GM12878 (cell line): ENCODE measurements at regions not wholly inside any gene's neighbourhood (a gene's known extent, or its start where the extent isn't known, plus 50 kb on each side); places are given as distances from the start of the nearest gene placed in this dataset.

Experiments used
- ATAC-seq: fragments of 200-7000 bp; cut with Tn5 transposase; 3 replicates; pipeline ENCODE4 v1.9.1; 2020; ENCODE audit warnings: mild to moderate bottlenecking, moderate library complexity
- BruUV-seq: library from RNA; stranded (reverse); fragments of 400-500 nt; replicated peaks from 2 replicates; lab custom pipeline; 2021; lab: Mats Ljungman, UMichigan
- CTCF ChIA-PET: fragments of 300-600 bp; sonication (Branson Sonifier 250); formaldehyde crosslinking; extraction: SDS; loops from one replicate; lab custom pipeline; 2021; ENCODE audit warnings: inconsistent platforms; lab: Yijun Ruan, JAX
- POLR2A ChIA-PET: fragments of 350-600 bp; formaldehyde crosslinking; extraction: SDS; loops from one replicate; lab custom pipeline; 2021; ENCODE audit warnings: inconsistent platforms; lab: Charles Lee
- RAD21 ChIA-PET: fragments of 300-600 bp; sonication (Branson Sonifier 250); formaldehyde crosslinking; loops from one replicate; lab custom pipeline; 2023; ENCODE audit warnings: antibody characterized with exemption; ENCODE audit not compliant: unreplicated experiment; lab: Charles Lee
- SMC1A ChIA-PET: fragments of 300-600 bp; sonication (Branson Sonifier 250); formaldehyde crosslinking; loops from one replicate; lab custom pipeline; 2023; ENCODE audit not compliant: unreplicated experiment, uncharacterized antibody; lab: Charles Lee
- DNase-seq: peaks from one replicate; pipeline ENCODE4 v3.0.0-alpha.2; 2011; ENCODE audit warnings: low read depth, low spot score
- FAIRE-seq: peaks from 3 replicates; lab custom pipeline; 2011; peaks lifted over from hg19 to GRCh38; lab: Jason Lieb, UNC
- H2AFZ ChIP-seq: 2 replicates; pipeline ENCODE4 v1.6.0; 2011; ENCODE audit warnings: low read depth, low read length, control low read depth; ENCODE audit not compliant: control insufficient read depth
- H3K27ac ChIP-seq: 2 replicates; pipeline ENCODE4 v1.5.1; 2011; ENCODE audit warnings: control low read depth; ENCODE audit not compliant: control insufficient read depth, insufficient read depth
- H3K27me3 ChIP-seq, 2 experiments: replicated peaks in 1 of 2; 2 replicates each; pipeline versions ENCODE4 v1.6.0 to v1.6.1; 2011; ENCODE audit warnings: low read length in 1 of 2; ENCODE audit not compliant: control insufficient read depth in 2 of 2, insufficient read depth in 2 of 2
- H3K36me3 ChIP-seq, 2 experiments: 2 replicates each; pipeline ENCODE4 v1.5.1; 2011; ENCODE audit warnings: low read length in 1 of 2; ENCODE audit not compliant: control insufficient read depth in 2 of 2, insufficient read depth in 2 of 2
- H3K4me1 ChIP-seq: 2 replicates; pipeline ENCODE4 v1.6.1; 2011; ENCODE audit warnings: mild to moderate bottlenecking, low read length, moderate library complexity, mixed read lengths; ENCODE audit not compliant: control insufficient read depth, insufficient read depth
- H3K4me2 ChIP-seq: 2 replicates; pipeline ENCODE4 v1.6.0; 2011; ENCODE audit warnings: control low read depth; ENCODE audit not compliant: control insufficient read depth, insufficient read depth
- H3K4me3 ChIP-seq: fragments of 200-600 bp; sonication (generic); 2 replicates; pipeline ENCODE4 v1.5.1; 2016
- H3K79me2 ChIP-seq: 2 replicates; pipeline ENCODE4 v1.6.0; 2011; ENCODE audit warnings: low read length; ENCODE audit not compliant: control insufficient read depth, insufficient read depth
- H3K9ac ChIP-seq: 2 replicates; pipeline ENCODE4 v1.8.0; 2011; ENCODE audit warnings: low read length, control low read depth, mixed read lengths; ENCODE audit not compliant: control insufficient read depth, insufficient read depth
- H3K9me3 ChIP-seq: replicated peaks from 3 replicates; pipeline ENCODE4 v1.5.1; 2011; ENCODE audit warnings: mild to moderate bottlenecking, low read length; ENCODE audit not compliant: control insufficient read depth, insufficient read depth
- H4K20me1 ChIP-seq: 2 replicates; pipeline ENCODE4 v1.6.0; 2011; ENCODE audit not compliant: control insufficient read depth, insufficient read depth
- ATF3 ChIP-seq: IDR thresholded peaks from 2 replicates; pipeline ENCODE4 v1.6.1; 2011; ENCODE audit warnings: low read depth, mild to moderate bottlenecking, low read length, moderate library complexity, borderline replicate concordance; ENCODE audit errors: extremely low read depth
- BHLHE40 ChIP-seq, 2 experiments: fragments of 450-650 bp in 1 of 2; IDR thresholded peaks; 2 replicates each; pipeline ENCODE4 v1.6.1; 2011 to 2017; ENCODE audit warnings: low read depth in 2 of 2, borderline replicate concordance in 1 of 2, improper control_type of control experiment in 1 of 2, low read length in 1 of 2, mild to moderate bottlenecking in 1 of 2
- EZH2 ChIP-seq: IDR thresholded peaks from 2 replicates; pipeline ENCODE4 v1.6.1; 2012; ENCODE audit warnings: low read depth, mild to moderate bottlenecking, control low read depth, inconsistent platforms, low read length, borderline replicate concordance; ENCODE audit not compliant: control insufficient read depth
- FOXM1 ChIP-seq: IDR thresholded peaks from 2 replicates; pipeline ENCODE4 v1.6.1; 2012; ENCODE audit warnings: low read depth, mild to moderate bottlenecking, inconsistent platforms, low read length, moderate library complexity
- MTA3 ChIP-seq: IDR thresholded peaks from 2 replicates; pipeline ENCODE4 v1.6.1; 2012; ENCODE audit warnings: low read length, inconsistent platforms, borderline replicate concordance
- PAX5 ChIP-seq: IDR thresholded peaks from 2 replicates; pipeline ENCODE4 v1.6.1; 2011; ENCODE audit warnings: low read depth, low read length, borderline replicate concordance
- POLR2AphosphoS5 ChIP-seq: IDR thresholded peaks from 2 replicates; pipeline ENCODE4 v1.6.1; 2011; ENCODE audit warnings: mild to moderate bottlenecking, low read length, inconsistent platforms
- RCOR1 ChIP-seq: conservative IDR thresholded peaks from 2 replicates; pipeline ENCODE4 v1.6.1; 2012; ENCODE audit warnings: low read depth, low read length, improper control_type of control experiment
- RELA ChIP-seq: fragments of 450-650 bp; IDR thresholded peaks from 2 replicates; pipeline ENCODE4 v1.8.0; 2014; ENCODE audit warnings: borderline replicate concordance; ENCODE audit not compliant: partially characterized antibody
- SMC3 ChIP-seq: IDR thresholded peaks from 2 replicates; pipeline ENCODE4 v1.6.1; 2011; ENCODE audit warnings: low read length, improper control_type of control experiment, borderline replicate concordance
- ZNF384 ChIP-seq: IDR thresholded peaks from 2 replicates; pipeline ENCODE4 v1.6.1; 2012; ENCODE audit warnings: low read depth, mild to moderate bottlenecking, low read length, improper control_type of control experiment, borderline replicate concordance
- WGBS: methylation state at CpG from one replicate; pipeline ENCODE4 v1.1.6; 2016; ENCODE audit warnings: low lambda C conversion rate; ENCODE audit not compliant: insufficient replicate concordance, insufficient coverage; ENCODE audit errors: missing lambda C conversion rate; 5-methylcytosine and 5-hydroxymethylcytosine counted together
- in situ Hi-C: fragments of 300-500 bp; cut with MboI; formaldehyde crosslinking; loops from 9 replicates; pipeline ENCODE4 v1.14.3; 2018; ENCODE audit warnings: mixed read lengths
- intact Hi-C: fragments of 100-400 bp; cut with micrococcal nuclease; formaldehyde crosslinking; loops from one replicate; pipeline ENCODE4 v1.14.2; 2022; ENCODE audit not compliant: unreplicated experiment
- TF ChIP-seq, protein P1 (sequence below): fragments of 450-650 bp; IDR thresholded peaks from 2 replicates; pipeline ENCODE4 v1.6.1; 2017; ENCODE audit warnings: mild to moderate bottlenecking
- TF ChIP-seq, protein P2 (sequence below), 3 experiments: IDR thresholded peaks in 2 of 3; conservative IDR thresholded peaks in 1 of 3; 2 replicates each; pipeline ENCODE4 v1.5.1; 2011; ENCODE audit warnings: low read depth in 3 of 3, low read length in 3 of 3, mild to moderate bottlenecking in 3 of 3, control low read depth in 2 of 3, moderate library complexity in 2 of 3, inconsistent platforms in 1 of 3, mixed read lengths in 1 of 3; ENCODE audit not compliant: control insufficient read depth in 2 of 3, insufficient read depth in 1 of 3; ENCODE audit errors: extremely low read depth in 1 of 3
- TF ChIP-seq, protein P3 (sequence below): fragments of 450-650 bp; IDR thresholded peaks from 2 replicates; pipeline ENCODE4 v1.6.1; 2016; ENCODE audit warnings: mild to moderate bottlenecking
- TF ChIP-seq, protein P4 (sequence below): fragments of 450-650 bp; IDR thresholded peaks from 2 replicates; pipeline ENCODE4 v1.6.1; 2017; ENCODE audit warnings: mild to moderate bottlenecking, moderate library complexity

DNA sequence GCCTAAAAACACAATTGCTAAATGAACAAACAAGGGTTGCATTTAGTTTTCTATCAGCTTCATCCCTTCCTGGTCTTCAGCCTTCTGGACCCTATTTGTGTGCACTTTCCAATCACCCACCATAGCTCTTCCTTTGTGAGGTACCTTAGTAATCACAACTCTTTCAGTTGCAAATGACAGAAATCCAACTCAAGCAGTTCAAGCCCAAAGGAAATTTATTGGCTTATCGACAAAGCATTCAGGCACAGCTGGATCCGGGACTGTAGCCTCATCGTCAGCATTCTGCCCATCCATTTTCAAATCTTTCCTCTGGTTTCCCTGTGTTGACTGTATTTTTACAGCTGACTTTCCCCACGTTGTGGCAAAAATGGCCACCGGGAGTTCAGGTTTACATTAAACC, 148.6 kb upstream of the VASH1 start:
- Histone ChIP-seq H2AFZ (no peak overlapping the region), H4K20me1 (no peaks in the 10 kb centered on the region), H3K4me3 (no peak overlapping the region), H3K4me2 (no peak overlapping the region), H3K79me2 (no peaks in the 10 kb centered on the region), H3K27ac (no peak overlapping the region), H3K9ac (no peak overlapping the region), H3K4me1 (no peaks in the 10 kb centered on the region), H3K9me3 (peaks cover 2% of the 10 kb centered on the region; the same call in 2 of the 3 replicates), H3K27me3 (peaks cover 0 to 3% of the 10 kb centered on the region in 2 experiments; a peak in 1 of 4 replicates), H3K36me3 (no peaks in the 10 kb centered on the region)
- no peak for DNase-seq
- no peak for ATAC-seq
- ChIA-PET SMC1A (no interaction called here), POLR2A (no interaction called here), CTCF (no interaction called here), RAD21 (no interaction called here)
- in situ Hi-C loops (no loop called here), intact Hi-C loops (no loop called here)
- no peak for FAIRE-seq
- no TSS peak for BruUV-seq
- 49% methylated on average over 5 of the region's 5 CpGs for WGBS
- TF ChIP-seq, protein P1, sequence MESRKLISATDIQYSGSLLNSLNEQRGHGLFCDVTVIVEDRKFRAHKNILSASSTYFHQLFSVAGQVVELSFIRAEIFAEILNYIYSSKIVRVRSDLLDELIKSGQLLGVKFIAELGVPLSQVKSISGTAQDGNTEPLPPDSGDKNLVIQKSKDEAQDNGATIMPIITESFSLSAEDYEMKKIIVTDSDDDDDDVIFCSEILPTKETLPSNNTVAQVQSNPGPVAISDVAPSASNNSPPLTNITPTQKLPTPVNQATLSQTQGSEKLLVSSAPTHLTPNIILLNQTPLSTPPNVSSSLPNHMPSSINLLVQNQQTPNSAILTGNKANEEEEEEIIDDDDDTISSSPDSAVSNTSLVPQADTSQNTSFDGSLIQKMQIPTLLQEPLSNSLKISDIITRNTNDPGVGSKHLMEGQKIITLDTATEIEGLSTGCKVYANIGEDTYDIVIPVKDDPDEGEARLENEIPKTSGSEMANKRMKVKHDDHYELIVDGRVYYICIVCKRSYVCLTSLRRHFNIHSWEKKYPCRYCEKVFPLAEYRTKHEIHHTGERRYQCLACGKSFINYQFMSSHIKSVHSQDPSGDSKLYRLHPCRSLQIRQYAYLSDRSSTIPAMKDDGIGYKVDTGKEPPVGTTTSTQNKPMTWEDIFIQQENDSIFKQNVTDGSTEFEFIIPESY = no peak
- TF ChIP-seq, protein P2, sequence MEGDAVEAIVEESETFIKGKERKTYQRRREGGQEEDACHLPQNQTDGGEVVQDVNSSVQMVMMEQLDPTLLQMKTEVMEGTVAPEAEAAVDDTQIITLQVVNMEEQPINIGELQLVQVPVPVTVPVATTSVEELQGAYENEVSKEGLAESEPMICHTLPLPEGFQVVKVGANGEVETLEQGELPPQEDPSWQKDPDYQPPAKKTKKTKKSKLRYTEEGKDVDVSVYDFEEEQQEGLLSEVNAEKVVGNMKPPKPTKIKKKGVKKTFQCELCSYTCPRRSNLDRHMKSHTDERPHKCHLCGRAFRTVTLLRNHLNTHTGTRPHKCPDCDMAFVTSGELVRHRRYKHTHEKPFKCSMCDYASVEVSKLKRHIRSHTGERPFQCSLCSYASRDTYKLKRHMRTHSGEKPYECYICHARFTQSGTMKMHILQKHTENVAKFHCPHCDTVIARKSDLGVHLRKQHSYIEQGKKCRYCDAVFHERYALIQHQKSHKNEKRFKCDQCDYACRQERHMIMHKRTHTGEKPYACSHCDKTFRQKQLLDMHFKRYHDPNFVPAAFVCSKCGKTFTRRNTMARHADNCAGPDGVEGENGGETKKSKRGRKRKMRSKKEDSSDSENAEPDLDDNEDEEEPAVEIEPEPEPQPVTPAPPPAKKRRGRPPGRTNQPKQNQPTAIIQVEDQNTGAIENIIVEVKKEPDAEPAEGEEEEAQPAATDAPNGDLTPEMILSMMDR (IDR thresholded peaks at IDR 0.05 in 2 of 3, conservative IDR thresholded peaks at IDR 0.05 in 1 of 3; ENCODE audit: control insufficient read depth in 2 of 3, extremely low read depth in 1 of 3, insufficient read depth in 1 of 3, low read depth in 3 of 3, low read length in 3 of 3) = no peak
- TF ChIP-seq BHLHE40 (IDR thresholded peaks at IDR 0.05; ENCODE audit: borderline replicate concordance in 1 of 2, low read depth in 2 of 2, low read length in 1 of 2) (no peak), EZH2 (no peak), MTA3 (no peak), RCOR1 (no peak), FOXM1 (no peak), ATF3 (no peak), SMC3 (no peak), RELA (no peak), ZNF384 (no peak), PAX5 (no peak), POLR2AphosphoS5 (no peak)
- TF ChIP-seq, protein P3, sequence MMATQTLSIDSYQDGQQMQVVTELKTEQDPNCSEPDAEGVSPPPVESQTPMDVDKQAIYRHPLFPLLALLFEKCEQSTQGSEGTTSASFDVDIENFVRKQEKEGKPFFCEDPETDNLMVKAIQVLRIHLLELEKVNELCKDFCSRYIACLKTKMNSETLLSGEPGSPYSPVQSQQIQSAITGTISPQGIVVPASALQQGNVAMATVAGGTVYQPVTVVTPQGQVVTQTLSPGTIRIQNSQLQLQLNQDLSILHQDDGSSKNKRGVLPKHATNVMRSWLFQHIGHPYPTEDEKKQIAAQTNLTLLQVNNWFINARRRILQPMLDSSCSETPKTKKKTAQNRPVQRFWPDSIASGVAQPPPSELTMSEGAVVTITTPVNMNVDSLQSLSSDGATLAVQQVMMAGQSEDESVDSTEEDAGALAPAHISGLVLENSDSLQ = no peak
- TF ChIP-seq, protein P4, sequence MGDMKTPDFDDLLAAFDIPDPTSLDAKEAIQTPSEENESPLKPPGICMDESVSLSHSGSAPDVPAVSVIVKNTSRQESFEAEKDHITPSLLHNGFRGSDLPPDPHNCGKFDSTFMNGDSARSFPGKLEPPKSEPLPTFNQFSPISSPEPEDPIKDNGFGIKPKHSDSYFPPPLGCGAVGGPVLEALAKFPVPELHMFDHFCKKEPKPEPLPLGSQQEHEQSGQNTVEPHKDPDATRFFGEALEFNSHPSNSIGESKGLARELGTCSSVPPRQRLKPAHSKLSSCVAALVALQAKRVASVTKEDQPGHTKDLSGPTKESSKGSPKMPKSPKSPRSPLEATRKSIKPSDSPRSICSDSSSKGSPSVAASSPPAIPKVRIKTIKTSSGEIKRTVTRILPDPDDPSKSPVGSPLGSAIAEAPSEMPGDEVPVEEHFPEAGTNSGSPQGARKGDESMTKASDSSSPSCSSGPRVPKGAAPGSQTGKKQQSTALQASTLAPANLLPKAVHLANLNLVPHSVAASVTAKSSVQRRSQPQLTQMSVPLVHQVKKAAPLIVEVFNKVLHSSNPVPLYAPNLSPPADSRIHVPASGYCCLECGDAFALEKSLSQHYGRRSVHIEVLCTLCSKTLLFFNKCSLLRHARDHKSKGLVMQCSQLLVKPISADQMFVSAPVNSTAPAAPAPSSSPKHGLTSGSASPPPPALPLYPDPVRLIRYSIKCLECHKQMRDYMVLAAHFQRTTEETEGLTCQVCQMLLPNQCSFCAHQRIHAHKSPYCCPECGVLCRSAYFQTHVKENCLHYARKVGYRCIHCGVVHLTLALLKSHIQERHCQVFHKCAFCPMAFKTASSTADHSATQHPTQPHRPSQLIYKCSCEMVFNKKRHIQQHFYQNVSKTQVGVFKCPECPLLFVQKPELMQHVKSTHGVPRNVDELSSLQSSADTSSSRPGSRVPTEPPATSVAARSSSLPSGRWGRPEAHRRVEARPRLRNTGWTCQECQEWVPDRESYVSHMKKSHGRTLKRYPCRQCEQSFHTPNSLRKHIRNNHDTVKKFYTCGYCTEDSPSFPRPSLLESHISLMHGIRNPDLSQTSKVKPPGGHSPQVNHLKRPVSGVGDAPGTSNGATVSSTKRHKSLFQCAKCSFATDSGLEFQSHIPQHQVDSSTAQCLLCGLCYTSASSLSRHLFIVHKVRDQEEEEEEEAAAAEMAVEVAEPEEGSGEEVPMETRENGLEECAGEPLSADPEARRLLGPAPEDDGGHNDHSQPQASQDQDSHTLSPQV = no peak
